ENCODE measurements at regions not wholly inside any gene's neighbourhood (a gene's known extent, or its start where the extent isn't known, plus 50 kb on each side); places are given as distances from the start of the nearest gene placed in this dataset.

DNA sequence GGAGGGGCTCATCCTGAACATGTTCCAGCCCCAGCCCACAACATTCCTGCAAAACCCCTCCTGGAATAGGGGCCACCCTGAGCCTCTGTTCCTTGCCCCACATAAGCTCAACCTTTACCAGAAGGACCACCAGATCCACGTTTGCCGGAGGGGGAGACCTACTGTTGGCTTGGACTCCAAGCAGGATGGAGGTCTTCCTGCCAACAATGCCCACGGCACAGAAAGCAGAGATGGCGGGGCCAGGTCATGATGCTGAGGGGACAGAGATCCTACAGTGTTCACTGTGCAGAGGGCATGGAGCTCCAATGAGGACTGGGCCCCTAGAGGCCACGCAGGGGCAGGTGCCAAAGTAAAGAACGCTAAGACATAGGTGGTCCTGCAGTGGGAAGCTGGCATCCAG lies 98.5 kb upstream of the RAB6C start:
- no peak for DNase-seq

DNA sequence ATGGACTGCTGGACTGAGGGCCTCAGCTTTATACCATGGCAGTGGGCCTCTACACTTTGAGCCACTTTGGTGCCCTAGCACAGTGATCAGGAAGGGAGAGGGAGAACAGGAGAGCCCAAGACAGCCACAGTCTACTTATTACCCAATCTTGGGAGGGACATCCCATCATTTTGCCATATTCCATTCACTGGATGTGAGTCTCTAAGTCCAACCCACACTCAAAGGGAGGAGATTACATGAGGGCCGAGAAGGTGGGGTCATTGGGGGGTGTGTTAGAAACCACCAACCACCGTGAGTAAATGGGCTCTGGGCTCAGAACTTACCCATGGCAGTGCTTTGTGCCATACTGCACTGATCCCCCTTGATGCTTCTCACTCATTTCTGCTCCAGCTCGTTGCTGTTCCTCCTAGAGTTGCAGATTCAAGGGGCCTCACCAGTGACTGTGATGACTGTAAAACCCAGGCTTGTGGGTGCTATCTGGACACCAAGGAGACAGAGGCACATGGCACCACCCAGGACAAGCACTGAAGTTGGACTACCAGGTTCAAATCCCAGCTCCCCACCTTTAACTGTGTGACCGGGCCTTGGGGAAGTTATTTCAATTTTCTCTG lies 97.6 kb upstream of the RAB6C start:
- no peak for DNase-seq

DNA sequence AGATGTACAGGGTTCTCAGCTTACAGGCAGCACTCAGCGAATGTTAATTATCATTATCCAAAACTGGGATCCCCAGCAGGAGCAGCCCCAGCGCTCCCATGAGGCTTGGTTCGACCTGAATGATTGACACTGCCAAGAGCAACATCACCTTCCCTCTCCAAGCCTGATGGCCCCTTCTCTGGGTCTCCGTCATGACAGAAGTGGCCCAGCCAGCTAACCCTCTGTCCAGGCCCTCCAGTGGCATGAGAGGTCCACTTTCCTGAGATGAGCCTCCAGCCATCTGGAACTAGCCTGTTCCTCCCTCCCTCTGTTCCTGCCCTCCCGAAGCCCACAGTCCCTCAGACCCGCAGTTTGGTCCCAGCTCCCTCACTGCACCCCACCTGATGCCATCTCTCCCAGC lies 97.0 kb upstream of the RAB6C start:
- DNase-seq, result no peak

DNA sequence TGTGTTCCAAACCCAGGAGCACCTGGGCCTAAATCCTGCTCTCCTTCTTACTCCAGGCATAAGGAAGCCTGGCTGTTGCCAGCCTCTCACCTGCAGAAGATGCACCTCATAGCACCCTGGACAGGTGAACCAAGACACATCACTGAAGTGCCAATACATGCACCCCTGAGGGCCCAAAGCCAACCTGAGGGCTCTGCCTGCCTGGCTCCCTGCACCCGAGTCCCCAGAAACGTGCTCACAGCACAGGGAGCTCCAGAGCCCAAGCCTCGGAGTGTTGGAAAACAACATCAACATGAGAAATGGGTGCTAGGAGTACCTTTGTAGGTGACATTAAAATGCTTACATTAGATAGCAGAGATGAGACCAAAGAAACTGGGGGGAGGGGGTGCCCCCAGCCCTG lies 96.3 kb upstream of the RAB6C start:
- DNase-seq, result no peak

DNA sequence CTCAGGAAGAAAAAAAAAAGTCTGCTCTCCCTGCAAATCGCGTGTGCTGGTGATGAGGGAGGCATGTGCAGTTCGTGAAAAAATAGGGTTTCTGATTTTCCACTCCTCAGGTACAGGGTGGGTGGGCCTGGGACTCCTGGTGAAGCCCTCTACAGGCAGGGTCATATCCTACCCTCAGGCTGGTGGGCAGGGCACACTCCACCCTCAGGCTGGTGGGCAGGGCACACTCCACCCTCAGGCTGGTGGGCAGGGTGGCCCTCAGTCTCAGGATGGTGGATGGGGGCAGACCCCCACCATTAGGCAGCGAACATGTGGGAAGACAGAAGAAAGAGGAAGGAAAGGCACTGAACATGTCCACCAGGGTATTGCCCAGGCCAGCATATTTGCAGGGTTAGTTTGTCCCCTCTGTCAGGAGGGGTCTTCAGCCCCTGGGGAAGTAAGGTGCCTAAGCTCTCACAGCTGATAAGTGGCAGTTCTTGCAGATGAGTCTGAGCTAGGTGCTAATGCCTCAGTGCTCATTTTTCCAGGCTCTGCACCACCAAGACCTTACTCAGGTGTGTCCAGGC lies 95.2 kb upstream of the RAB6C start:
- DNase-seq, result no peak

DNA sequence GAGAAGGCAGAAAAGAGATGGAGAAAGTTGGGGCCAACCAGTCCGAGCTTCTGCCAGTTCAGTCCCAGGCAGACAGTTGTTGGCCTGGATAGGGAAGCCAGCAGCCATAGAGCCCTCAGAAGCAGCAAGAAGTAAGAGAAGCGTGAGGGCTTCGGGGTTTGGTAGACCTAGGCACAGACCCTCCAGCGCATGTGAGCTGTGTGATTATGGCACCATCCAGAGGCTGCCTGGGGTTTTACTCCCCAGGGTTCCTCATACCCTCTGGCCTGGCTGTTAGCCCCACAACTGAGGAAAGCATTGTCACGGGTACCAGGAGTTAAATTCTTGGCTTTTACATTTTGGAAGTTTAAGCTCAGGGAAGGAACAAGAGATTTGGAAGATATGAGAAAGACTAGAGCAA lies 93.7 kb upstream of the RAB6C start:
- DNase-seq, result no peak

DNA sequence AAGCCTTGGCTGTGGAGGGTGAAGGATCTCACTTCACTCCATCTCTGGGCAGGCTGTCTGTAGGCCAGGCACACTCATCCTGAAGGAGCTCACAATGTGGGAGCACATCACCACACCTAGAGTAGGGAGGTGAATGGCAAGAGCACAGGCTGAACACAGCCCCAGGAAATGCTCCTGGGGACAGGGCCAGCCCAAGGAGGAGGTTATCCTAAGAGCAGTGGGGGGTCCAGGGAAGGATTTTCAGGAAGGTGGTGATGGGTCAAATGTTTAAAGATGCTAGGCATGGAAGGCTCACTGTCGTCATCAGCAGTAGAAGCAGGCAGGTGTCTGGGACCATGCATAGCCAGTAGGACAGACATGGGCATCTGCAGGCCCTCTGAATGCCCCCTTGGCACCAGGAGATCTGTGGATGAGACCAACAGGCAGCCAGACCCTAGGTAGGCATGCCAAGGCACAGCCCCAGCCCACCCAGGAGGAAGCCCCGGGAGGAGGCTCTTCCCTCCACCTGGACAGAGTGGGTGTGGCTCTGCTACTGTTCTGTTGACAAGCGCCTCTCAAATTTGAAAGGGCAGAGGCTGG lies 91.7 kb upstream of the RAB6C start:
- DNase-seq, result no peak

DNA sequence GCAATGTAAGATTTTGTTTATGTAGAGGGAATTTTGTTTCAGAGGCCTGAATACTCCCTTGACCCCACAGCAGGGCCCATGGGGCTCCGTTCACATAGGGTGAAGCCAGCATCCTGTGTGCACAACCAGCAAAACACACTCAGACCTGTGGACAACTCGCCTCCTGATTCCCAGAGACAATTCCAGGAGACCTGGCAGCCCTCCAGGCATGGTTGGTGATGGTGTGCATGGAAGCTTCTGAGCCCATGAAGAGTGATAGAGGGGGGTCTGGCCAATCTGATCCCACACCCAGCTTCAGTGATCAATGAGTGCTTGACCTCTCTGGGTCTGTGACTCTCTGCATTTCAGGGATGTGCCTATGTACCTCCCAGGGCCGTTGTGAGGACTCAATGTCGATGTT lies 91.0 kb upstream of the RAB6C start:
- DNase-seq, result no peak

DNA sequence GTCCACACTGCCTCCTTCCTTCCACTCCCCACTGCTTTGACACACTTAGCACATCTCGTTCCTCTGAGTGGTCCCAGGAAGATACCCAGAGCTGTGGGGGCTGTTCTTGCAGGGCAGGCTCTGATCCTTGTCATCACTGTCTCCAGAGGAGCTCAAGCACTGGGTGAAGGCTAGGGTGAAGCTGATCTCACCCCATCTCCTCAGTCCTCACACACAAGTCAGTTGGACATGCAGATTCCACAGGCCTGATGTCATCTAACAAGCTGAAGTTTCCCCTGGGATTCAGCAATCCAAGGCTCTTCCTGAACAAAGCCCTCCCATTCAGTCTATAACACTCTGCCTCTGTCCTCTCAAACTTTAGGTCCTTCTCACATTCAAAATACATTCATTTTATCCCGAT lies 90.6 kb upstream of the RAB6C start:
- no peak for DNase-seq

DNA sequence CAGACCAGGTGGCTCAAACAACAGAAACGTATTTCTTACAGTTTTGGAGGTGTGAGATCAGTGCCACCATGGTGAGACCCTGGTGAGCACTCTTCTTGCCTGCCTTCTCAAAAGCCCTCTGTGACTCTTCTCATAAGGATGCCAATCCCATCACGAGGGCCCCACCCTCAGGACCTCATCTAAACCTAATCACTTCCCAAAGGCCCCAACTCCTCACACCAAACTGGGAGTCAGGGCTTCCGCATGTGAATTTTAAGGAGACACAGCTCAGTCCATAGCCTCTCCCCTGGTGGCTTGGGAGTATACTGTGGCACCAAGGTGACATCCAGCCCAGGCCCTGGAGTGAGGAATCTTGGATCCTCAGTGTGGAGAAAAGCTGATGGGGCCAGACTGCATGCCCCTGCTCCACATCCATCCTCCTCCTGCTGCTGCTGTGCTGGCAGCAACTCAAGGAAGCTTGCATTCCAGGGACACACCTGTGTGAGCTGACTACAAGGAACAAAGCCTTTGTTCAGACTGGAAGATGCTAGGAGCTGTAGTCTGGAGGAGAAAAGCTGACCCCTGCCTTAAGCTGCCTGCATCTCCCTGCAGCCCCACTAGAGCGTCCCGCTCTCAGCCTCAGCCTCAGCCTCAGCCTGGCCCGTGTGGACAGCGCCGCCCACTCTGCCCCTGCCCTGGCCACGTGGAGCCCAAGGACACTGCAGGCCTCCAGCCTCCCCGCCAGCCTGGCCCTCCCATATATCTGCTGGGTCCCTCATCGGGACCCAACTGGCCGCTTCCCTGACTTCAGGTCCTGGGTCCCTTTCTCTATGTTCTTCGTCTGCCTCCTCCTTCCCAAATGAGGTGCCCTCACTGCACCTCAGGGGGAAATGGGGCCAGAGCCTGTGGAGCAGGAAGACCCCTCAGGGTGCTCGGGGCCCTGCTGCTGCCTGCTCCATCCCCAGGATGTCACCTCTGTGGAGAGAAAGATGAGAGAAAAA lies 87.8 kb upstream of the RAB6C start:
- DNase-seq, result no peak

DNA sequence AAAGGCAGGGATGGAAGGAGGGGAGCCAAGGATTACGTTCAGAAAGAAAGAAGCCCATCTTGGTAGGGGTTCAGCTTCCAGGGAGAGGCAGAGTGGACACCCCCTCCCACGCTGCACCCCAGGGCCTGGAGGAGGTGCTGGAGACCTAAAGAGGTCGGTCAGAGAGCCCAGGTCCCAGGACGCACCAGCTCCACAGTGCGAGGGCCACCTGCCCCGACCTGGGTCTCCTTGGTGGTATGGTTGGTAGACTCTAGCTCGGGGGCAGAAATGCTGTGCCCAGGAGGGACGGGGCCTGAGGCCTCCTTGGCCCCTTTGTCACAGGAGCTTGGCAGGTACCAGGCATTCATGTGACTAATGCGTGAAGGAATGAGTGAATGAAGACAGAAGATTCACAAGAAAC lies 87.1 kb upstream of the RAB6C start:
- no peak for DNase-seq

DNA sequence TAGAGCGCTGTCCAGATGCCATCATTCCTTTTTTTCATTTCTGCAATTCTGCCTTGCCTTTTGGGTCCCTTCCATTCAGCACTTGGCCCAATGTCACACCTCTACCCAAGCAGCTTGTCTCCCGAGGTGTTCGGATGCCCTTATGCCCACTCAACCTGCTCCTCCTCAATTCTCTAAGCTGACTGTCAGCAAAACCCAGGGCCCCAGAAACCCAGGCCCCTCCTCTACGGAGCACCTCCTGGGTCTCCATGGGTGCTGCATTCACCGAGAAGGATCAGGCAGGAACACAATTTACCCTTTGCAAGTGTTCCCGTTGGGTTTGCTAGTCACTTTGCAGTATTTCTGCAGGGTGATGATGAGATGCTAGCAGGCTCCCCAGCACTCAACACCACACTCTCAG lies 86.7 kb upstream of the RAB6C start:
- no peak for DNase-seq

DNA sequence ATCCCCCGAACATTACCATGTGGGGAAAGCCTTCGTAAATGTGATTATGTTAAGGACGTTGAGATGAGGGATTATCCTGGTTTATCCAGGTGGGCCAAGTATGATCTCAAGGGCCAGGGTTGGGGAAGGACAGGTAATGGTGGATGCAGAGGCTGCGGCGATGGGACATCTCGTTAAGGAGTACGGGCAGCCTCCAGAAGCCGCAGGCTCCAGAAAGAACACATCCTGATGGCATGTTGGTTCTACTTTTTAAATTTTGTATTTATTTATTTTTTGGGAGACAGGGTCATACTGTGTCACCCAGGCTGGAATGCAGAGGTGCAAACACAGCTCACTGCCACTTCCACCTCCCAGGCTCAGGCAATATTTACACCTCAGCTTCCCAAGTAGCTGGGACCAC lies 86.2 kb upstream of the RAB6C start:
- no peak for DNase-seq

DNA sequence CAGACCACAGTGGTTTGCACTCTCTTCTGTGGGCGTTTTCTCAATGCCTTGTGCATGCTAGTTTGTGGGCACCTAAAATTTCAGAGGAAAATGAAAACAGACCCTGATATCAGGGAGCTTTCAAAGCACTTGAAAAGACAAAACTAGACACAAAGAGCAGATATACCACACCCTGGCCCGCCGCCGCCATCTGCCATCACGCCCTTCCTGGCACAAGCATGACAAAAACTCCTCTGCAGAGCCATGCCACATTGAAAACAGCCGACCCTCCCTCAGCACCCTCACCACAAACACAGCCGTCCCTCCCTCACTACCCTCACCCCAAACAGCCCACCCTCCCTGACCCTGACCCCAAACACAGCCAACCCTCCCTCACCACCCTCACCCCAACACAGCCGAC lies 84.8 kb upstream of the RAB6C start:
- DNase-seq, result no peak

DNA sequence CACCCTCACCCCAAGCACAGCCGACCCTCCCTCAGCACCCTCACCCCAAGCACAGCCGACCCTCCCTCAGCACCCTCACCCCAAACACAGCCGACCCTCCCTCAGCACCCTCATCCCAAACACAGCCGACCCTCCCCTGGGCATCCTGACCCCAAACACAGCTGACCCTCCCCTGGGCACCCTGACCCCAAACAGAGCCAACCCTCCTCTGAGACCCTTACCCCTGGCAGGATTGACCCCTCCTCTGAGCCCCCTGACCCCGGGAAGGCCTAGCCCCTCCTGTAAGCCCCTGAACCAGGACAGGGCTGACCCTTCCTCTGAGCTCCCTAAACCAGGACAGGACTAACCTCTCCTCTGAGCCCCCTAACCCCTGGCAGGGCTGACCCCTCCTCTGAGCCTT lies 84.4 kb upstream of the RAB6C start:
- DNase-seq, result no peak

DNA sequence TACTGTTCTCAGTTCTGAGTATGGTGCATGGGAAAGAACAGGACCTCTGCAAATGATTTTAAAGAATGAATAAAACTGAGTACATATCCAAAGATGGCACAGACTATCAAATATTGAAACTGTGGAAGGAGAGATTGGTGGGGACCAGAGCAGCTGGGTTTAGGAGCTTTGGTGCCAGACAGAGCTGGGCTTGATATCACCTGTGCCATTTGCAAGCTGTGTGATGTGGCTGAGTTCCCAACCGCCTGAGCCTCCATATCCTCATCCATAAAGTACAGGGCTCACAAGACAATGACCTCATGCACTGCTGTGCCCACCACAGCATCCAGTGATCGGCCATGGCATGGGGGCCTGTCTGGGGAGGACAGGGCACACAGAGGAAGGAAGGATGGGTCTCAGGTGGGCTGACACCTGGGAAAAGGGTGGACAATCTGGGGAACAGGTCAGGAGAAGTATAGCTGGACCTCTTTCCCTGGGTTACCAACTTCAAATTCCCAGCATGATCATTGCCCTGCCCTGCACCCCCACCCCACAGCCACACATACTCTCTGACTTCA lies 83.9 kb upstream of the RAB6C start:
- no peak for DNase-seq

DNA sequence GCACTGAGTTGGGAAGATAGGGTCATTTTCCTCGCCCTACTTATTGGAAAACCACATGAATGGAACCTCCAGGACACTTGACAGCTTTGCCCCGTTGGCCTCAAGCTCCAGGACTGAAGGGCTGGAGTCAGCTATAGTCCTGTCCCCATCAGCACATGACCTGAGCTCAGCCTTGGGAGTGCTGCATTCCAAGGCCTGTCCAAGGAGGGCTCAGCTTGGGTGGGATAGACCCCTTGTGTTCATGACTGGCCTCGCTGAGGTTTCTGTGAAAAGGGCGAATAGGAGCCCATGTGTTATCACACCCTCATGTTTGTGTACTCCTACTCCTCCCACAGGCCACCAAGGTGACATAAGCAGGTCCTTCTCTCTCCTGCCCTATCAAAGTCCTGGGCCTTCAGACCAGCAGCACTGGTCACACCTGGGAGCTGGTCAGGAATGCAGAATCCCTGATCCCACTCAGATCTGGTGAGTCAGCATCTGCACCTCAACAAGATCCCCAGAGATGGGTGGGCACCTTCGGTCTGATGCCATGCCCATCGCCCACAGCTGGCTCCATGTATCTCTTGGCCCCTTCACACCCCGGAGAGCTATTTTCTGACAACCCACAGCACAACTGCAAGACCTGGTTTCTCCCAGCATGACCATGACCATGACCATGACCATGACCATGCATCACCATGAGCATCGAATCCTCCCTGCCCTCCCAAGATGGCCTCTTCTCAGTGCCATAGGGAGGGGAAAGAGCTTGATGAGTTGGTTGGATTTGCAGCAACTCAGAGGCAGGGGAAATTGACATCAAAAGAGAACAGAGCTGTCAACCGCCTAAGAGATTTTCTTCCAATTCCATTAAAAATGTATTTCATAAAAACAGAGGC lies 83.0 kb upstream of the RAB6C start:
- DNase-seq, result no peak

DNA sequence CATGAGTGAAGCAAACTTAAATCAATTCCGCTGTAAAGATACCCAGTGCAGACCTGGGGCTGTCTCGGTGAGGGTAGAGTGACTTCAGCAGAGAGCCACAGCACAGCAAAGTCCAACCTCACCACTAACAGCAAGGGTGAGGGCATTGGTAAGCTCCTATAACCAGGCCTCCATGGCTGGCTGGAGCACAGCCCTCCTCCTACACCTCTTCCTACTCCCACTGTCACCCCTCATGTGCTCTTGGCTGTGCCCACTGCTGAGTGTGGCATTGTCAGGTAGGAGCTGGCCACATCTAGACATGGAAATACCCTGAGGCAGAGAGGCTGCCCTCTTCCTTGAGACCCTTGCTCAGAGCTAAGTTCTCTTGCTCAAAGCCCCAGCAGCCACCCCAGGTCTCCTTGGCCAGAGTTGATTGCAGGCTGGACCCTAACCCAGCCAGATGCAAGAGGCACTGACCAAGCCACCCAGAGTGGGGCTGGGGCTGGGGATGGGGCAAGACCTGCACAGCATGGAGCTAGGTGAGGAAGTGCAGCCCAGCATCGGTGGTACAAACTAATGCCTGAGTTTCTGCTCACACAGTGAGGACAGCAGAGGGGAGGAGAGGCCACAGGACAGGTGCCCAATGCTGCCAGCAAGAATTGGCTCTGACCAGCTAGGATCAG lies 77.6 kb upstream of the RAB6C start:
- no peak for DNase-seq

DNA sequence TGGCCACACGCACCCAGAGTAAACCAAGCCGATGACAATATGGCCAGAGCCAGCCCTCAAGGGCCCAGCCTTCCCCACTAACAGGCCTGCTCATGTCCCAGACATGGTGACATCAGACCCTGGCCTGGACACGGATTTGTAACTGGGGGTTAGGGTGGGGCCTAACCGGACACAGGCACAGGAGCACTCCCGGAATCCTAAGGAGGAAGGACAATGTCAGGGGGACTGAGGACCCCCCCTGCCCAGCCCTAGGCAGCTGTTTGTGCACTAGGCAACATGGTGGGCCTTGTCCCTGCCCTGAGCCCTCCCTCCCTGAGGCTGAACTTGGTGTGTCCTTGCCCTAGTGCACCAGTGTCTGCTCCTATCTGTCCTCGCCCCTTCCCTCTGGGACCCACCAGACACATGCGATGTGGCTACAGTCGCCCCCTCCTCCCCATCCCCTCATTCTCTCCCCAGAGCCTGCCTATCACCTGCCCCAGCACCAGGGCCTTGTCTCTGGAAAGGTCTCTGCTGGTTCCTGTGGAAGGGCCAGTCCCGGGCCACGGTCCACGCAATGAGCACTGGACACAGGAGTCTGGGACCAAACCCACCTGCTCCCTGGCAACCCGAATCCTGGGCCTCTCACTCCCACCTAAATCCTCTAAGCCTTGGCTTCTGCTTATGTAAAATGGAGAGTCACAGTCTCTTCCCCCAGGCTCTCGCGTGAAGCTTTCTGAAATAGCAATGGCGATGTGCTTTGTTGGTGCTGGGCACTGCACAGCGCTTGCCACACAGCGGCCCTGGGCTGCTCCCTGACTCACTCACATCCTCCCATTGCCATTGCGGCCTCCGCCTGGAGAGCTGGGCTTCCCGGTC lies 76.5 kb upstream of the RAB6C start:
- DNase-seq, result no peak

DNA sequence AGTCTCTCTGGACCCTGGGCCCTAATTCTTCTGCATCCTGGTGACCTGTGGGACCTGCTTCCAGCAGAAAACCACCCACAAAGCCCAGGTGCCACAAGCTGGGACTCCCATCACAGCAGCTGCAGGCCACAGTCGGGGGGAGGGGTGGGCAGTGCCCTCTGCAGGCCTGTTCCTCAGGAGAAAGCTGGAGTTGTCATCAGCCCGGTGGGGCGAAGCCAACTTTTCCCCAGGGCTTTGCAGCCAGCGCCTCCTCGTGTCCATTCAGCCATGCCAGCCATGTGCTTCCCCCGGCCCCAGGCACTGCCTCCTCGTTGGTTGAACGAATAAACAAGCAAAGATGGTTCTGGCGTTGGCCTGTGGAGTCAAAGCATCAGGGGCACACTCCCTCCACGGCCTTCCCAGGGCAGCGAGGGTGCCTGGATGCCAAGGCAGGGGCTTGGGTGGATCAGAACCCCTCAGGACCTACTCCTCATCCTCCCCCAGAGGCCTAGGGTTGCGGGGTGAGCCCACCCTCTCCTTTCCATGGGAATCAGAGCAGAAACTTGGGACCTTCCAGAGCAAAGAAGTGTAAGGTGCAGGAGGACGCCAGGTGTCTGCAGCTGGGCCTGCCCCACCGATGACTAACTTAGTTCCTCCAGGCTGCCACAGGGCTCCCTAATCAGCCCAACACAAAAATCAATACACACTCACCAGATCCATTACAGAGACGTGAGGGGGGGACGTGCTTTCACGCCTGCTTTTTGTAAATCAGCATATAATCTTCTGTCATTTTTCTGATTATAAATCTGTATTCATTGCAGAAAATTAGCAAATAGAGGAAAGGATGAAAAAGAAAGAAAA lies 75.7 kb upstream of the RAB6C start:
- no peak for DNase-seq

Measured in GDM1 (cell line).